GM19372 (cell line): ENCODE measurements at regions not wholly inside any gene's neighbourhood (a gene's known extent, or its start where the extent isn't known, plus 50 kb on each side); places are given as distances from the start of the nearest gene placed in this dataset.

Experiments
- ATAC-seq: cut with Tn5 transposase; IDR thresholded peaks from one replicate; pipeline ENCODE4 v1.9.1; 2021; ENCODE audit warnings: mild to moderate bottlenecking, low read depth, moderate library complexity; ENCODE audit not compliant: unreplicated experiment

GRCh38 chr4:149927514-149927913 is 111.9 kb upstream of the IQCM start:
- no peak for ATAC-seq

DNA sequence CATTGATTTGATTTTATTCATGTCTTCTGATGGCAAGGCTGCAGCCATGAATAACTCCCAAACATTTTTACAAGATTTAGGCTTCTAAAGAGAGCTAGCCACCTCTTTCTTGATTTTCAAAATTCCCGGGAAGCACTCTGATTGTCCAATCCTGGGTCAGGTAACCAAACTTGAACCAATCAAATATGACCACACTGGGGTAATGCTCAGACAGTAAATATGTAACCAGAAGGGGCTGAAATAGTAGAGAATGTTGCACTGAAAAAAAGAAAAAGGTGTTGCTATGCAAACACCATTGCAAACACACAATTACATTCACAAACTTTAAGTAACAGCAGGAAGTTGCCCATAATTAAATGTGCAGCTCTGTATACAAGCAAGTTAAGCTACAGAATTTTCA is 112.9 kb upstream of the IQCM start:
- no peak for ATAC-seq

DNA sequence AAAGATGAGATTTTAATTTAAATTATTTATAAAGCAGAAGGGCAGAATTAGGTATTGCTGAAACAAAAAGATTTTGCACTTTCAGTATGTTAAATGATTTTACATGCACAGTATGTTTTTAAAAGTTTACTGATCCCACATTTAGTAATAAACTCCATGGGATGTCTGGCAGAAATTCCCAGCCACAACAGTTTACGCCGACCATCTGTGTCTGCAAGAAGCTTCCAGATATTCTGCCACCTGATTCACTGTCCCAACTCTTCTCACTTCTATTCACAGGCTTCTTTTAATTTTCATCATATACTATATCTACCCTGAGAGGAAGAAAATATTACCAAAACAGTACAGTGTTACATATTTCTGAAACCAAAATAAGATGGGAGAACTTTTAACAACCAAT is 115.8 kb upstream of the IQCM start:
- ATAC-seq = no peak

GRCh38 chr4:149932188-149932587 is 116.5 kb upstream of the IQCM start:
- ATAC-seq = no peak

DNA sequence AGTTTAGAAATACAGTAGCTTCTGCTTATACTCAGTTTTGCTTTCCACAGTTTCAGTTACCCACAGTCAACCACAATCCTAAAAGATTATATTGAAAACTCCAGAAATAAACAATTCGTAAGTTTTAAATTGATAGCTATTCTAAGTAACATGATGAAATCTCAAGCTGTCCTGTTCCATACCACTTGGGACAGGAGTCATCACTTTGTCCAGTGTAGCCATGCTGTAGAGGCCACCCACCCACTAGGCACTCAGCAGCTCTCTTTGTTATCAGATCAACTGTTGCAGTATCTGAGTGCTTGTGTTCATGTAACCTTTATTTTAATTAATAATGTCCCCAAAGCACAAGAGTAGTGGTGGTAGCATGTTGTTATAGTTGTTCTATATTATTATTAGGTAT is 117.5 kb upstream of the IQCM start:
- no peak for ATAC-seq

- ATAC-seq = no peak
These were observed 118.2 kb upstream of the IQCM start for GRCh38 chr4:149933883-149934282.

GRCh38 chr4:149949381-149949780 is 128.9 kb upstream of the DCLK2 start:
- no peak for ATAC-seq

- no peak for ATAC-seq
These were observed 126.9 kb upstream of the DCLK2 start for GRCh38 chr4:149951152-149951900.

DNA sequence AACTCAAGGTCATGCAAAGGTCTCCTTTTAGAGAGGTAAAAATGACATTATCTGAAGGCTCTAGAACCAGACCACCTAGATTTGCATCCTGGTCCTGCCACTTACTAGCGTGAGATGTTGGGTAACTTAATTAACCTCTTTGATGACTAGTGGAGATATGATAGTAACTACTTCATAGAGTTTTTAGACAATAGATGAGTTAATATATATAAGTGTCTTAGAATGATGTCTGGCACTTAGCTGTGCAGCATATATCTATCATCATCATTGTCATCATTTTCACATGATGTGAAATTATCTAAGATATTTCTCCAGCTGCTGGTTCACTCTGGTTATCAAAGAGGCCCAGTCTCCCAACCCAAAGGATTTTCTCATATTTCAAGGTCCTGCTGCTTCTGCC is 126.1 kb upstream of the DCLK2 start:
- ATAC-seq = no peak

GRCh38 chr4:149952716-149953115 is 125.5 kb upstream of the DCLK2 start:
- no peak for ATAC-seq

DNA sequence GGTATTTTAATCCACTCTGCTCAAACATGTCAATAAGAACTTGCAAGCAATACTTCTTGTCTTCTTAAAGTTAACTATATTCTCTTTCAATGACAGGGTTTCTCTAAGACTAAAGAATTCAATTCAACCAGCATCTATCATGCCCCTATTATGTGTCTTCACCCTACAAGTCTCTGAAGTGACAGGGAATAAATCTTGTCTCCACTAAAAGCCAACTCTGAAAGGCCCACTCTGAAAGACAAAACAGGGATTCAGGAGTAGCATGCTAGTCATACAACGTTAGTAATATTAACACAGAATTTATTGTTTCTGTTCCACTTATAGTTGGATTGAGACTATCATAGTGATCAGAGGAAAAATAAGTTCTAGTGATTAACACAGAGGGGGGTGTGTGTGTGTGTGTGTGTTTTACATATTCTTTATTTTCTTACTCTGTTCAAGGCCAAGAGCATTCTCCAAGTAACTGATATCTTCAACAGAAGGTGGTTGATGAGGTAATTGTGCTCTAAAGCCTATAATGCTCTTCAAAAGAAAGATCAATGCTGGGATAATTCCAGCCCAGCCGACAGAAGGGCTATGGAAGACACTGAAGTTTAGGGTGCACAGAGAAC is 122.4 kb upstream of the DCLK2 start:
- no peak for ATAC-seq

DNA sequence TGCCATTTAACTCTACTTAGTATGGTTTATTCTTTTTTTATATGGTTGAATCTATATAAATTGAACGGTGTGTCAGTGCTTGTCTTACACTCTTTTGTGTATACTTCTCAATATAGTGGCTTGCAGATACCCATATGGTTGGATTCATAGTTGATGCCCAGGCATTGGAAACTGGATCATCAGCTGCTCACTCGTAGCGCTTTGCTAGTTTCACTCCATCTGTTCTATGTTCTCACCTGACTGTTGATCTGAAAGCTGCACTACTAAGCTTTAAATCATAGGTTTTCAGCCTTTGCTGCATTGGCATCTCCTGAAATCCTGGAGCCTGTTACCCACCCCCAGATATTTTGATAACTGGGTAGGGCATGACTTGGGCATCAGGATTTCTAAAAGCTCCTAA is 121.6 kb upstream of the DCLK2 start:
- no peak for ATAC-seq

- ATAC-seq = no peak
These were observed 116.2 kb upstream of the DCLK2 start for GRCh38 chr4:149961876-149962597.

DNA sequence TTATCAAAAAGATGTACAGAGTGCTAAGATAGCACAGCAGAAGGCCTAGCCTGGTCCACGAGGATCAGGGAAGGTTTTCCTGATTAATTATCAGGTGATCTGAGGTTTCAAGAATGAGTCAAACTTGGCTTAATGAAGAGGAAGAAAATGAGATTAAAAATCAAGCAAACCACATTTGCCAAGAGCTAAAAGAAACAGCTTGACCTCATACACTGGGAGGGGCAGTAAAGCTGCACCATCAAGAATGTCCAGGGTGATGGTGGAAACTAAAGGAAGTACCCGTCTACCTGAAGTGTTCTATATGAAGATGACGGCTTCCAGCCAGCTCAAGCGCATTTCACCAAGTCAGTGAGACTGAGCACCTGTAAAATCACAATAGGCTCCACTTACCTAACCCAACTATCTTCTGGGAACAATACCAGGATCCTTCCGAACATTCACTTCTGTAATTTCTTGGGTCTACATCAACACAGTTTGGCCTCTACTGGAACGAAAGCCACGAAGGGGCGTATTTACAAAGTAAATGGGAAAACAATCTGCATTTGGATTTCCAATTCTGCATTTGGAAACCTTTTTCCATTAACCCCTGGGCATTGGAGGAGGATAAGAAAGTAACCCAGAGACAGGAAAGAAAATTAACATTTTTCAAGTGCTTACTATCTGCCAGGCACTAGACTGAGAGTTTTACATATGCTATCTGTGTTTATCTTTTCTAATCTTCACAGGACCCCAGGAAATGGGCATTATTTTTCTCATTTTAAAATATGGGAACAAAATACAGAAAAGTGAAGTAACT is 114.0 kb upstream of the DCLK2 start:
- no peak for ATAC-seq

DNA sequence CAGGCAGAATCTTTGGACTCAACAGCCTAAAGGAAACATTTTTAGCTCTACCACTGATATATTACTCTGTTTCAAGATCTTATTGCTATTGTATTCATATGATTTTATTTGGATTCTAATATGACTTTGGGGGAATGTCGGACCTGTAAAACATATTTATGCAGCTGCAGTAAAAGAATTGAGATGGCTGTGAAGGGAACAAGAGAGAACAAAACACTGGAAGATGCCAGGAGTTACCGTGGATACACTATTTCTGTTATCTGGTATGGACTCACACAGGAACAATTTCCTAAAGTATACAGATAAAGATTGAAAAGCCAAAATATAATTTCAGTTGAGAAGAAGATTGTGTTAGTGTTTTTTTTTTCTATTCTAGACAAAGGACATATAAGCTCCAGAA is 113.0 kb upstream of the DCLK2 start:
- no peak for ATAC-seq

DNA sequence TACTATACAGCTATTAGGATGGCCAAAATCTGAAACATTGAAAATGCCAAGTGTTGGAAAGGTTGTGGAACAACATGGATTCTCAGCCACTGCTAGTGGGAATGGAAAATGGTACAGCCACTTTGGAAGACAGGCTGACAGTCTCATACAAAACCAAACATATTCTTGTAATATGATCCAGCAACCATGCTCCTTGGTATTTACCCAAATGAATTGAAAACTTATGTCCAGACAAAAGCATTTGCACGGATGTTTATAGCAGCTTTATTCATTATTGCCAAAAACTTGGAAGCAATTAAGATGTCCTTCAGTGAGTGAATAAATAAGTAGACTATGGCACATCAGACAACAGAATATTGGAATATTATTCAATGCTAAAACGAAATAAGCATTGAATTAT is 105.8 kb upstream of the DCLK2 start:
- ATAC-seq = no peak

DNA sequence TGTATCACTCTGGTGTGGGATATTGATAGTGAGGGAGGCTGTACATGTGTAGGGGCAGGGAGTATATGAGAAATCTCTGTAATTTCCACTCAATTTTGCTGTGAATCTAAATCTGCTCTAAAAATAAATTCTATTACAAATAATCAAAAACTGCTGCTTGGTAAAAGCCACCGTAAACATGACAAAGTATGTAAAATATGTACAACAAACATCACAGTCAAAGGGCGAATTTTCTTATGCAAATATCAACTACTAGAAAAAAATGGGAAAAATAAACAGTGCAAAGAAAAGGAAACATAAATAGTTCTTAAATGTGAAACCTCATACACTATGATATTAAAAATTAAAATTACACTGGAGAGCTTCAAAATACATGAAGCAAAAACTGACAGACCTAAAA is 105.1 kb upstream of the DCLK2 start:
- no peak for ATAC-seq

DNA sequence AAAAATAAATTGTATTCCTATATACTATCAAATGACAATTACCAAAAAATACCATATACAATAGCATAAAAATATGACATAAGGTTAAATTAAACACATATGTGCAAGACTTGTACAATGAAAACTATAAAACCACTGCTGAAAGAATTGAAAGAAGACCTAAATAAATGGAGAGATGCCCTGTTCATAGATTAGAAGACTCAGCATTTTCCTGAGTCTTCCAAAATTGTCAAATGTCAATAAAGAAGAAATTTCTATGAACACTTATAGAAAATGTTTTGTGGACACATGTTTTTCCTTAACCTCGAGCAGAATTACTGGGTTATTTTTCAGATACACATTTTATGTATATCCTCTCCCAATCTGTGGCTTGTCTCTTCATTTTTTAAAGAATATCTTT is 103.1 kb upstream of the DCLK2 start:
- no peak for ATAC-seq

DNA sequence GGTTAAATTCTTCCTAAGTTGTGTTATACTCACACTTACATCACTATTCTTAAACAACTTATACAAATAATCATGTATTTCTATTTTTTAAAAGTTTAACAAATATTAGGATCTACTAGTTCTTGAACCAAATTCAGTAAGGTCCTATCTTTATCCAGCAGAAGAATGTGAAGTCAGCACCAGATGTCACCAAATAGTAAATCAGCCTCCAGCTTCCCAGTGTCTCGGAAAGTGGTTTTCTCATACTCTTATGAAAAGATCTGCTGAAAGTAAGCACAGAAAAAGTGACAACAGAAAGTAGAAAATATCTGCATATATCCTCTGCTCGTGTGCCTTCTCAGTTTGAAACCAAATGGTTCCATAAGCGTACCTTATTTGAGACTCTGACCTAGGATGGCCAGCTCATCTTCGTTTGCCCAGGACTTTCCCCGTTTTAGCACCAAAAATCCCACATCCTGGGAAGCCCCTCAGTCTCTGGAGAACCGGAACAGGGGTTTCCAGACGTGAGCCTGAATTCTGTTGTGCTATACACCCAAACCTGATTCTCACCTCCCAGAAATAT is 98.0 kb upstream of the DCLK2 start:
- ATAC-seq = no peak

GRCh38 chr4:149980941-149981340 is 97.3 kb upstream of the DCLK2 start:
- ATAC-seq = peak; percentile 78

DNA sequence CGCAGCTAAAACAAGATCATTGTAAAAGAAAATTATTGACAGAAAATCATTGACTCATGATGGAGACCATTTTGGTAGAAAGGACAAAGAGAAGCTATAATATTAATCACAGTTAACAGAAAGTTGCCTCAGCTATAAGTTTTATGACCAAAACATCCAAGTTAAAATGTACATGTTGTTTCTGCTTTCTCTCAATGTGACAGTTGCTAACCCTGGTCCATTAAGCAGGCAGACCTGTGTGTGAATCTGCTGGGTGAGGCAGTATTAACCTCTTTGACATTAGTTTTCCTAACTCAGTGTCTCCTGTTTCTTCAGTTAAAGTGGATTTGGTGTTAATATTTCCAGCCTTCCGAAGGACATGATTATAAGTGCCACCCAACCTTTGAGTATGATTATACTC is 94.8 kb upstream of the DCLK2 start:
- ATAC-seq = no peak
